HG03558 (cell line): ENCODE measurements at regions not wholly inside any gene's neighbourhood (a gene's known extent, or its start where the extent isn't known, plus 50 kb on each side); places are given as distances from the start of the nearest gene placed in this dataset.
"Not testable (repeated sequence)": the region's sequence is repeated elsewhere in the genome, so short reads cannot be mapped to it uniquely, and the experiment has no call there.

Source experiments
- ATAC-seq: cut with Tn5 transposase; IDR thresholded peaks from one replicate; pipeline ENCODE4 v1.9.1; 2021; ENCODE audit warnings: moderate number of reproducible peaks; ENCODE audit not compliant: unreplicated experiment; ENCODE audit errors: extremely low read depth

DNA sequence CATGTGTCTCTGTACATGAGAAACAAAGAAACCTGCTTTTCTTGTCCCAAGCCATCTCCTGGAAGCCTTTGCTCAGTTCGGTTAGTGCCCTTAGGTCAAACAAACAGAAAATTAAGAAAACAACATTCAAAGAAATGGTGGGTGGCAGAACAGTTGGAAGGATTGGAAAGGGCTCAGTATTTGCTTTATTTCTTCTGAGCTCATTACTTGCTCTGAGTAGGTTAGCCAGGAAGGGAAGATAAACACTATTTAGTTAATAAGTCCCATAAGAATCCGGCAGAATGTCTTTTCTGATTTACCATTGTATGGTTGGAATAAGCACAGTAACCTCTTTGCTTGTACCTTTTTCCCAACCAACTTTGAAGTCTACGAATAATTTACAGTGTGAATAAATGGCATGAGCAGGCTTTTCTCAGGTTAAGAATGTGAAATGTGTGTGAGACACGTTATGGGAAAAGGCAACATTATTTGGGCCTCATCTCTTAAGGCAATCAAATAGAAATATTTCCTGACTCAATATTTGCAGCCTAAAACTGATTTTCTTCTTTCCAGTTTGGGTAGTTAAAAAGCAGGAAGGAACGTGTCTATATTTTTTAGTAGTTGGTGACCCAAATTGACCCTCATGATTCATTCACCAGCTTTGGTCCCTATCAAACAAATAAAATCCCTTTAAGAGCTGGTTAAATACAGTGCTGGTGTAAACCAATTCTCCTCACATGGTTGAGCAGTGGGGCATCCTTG lies 158.5 kb downstream of the DKK1 start:
- ATAC-seq, result no peak

GRCh38 chr10:52474265-52474664 lies 160.2 kb downstream of the DKK1 start:
- no peak for ATAC-seq

GRCh38 chr10:52477305-52477704 lies 163.2 kb downstream of the DKK1 start:
- no peak for ATAC-seq

- ATAC-seq, result no peak
Measured at GRCh38 chr10:52479567-52479966, 165.5 kb downstream of the DKK1 start.

DNA sequence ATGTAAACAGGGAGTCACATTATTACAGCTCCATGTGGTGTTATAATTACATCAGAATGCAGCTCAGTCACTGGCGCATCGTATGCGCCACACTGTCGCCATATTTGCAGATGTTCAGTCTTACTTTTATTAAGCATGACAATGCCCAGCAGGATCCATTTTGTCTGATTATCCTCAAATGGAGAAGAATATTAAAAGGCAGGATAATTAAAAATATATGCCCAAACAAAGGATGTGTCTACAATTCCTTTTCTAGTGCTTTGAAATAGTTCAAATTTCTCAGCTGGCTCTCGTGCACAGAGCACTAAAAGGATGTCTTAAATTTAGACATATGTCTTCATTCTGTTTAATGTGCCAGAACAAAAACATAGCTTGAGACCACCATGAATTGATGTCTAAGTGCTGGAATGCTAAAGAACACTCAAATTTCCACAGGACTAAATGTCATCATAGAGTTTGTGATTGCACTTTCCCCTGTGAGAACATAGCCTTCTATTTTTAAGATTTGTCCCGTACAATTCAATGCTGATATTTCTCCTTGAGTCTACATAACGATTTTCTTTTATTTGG lies 168.0 kb downstream of the DKK1 start:
- no peak for ATAC-seq

DNA sequence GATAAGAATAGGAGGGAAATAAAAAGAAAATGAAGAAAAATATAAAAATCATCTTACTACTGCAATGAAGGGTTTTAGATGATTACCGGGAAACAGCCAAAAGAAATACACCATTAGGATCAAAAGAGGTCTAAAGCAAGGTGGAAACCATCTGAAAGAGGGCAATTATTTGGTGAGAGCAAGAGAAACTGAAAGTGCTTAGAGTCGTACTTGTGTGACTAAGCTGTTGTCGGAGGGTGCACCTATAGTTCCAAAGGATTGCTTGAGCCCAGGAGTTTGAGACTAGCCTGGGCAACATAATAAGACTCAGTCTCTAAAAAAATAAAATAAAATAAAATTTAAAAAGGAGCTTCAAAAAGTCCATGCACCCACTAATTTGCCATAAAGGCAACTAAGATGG lies 169.5 kb downstream of the DKK1 start:
- no peak for ATAC-seq

DNA sequence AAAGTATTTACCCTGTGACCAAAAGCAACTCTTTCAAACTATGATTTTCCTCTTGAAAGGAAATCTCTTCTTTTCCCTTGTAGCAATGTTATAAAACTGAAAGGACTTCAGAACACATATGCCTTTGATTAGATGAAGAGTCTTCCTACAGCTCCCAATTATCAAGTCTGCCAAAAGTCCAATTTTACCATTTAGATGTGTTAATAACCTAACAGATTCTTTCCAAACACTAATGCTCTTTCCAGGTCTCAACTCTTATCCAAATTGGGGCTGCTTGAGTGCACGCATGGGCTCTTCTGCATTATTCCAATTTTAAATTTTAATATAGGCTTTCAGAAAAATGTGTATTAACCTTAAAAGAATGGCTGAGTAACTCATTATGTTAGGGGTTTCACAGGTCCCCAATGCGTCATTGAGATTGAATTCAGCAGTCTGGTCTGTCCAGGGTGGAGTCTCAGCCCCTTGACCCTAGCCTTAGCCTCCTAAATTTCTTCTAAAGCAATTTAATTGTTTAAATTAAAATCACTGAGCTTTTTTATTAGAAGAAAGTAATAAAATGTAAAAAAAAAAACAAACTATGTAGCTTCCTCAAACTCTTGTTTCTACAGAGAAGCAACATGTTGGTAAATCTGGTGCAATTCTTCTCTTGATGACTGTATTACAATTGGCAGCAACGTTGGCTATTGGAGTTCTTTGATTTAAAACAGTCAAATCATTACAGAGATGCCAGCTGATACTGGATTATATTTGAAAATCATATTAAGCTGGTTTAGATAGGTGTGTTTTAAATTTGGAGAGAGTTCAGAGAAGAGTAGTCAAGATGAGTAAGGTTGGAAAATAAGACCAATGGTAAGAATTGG lies 170.4 kb downstream of the DKK1 start:
- no peak for ATAC-seq

- no peak for ATAC-seq
Measured at GRCh38 chr10:52485462-52485861, 171.4 kb downstream of the DKK1 start.

GRCh38 chr10:52486840-52487611 lies 172.9 kb downstream of the DKK1 start:
- ATAC-seq, result no peak

GRCh38 chr10:52488606-52489485 lies 174.8 kb downstream of the DKK1 start:
- no peak for ATAC-seq

DNA sequence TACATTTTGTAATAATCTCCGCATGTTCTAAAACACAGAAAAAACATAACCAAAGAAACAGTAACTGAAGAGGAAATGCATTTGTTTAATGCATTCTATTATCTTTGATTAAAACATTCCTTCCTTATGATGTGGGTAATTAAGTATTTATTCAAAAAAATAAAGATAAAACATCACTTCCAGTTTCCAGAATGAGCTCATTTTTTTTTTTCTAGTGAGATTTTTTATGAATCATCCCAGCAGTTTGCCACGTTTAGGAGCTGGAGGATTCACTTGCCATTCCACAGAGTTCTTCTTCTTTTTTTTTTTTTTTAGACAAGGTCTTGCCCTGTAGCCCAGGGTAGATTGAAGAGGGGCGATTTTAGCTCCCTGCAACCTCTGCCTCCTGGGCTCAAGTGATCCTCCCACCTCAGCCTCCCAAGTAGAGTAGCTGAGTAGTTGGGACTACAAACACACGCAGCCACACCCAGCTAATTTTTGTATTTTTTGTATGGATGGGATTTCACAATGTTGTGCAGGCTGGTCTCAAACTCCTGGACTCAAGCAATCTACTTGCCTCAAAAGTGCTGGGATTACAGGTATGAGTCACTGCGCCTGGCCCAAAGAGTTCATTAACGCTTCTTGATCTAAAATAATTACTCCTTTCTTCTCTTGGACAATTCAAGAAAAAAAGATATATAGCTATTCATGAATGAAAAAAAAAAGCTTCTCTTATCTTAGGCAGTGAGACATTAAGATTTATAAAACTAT lies 177.3 kb downstream of the DKK1 start:
- ATAC-seq, result no peak

- ATAC-seq, result no peak
Measured at GRCh38 chr10:52499281-52499680, 185.2 kb downstream of the DKK1 start.

GRCh38 chr10:52500476-52500875 lies 186.4 kb downstream of the DKK1 start:
- ATAC-seq, result no peak

DNA sequence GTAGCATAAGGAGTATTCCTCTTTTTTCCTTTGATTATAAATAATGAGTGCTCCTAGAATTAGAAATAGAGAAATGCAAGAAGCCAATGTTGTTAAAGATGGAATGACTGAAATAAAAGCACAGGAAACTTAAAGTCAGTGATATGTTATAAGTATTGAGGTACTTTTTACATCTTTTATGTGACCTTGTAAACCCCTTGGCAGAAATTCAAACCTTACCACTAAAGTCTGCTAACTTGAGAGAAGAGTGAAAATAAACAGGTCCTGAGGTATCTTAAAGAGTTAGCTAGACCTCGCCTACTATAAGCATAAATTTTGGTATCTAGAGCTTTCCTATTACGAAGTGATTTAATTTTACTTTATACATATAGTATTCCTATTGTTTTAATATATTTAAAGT lies 188.2 kb downstream of the DKK1 start:
- no peak for ATAC-seq

- ATAC-seq, result not testable (repeated sequence)
Measured at GRCh38 chr10:52505341-52505740, 191.3 kb downstream of the DKK1 start.

DNA sequence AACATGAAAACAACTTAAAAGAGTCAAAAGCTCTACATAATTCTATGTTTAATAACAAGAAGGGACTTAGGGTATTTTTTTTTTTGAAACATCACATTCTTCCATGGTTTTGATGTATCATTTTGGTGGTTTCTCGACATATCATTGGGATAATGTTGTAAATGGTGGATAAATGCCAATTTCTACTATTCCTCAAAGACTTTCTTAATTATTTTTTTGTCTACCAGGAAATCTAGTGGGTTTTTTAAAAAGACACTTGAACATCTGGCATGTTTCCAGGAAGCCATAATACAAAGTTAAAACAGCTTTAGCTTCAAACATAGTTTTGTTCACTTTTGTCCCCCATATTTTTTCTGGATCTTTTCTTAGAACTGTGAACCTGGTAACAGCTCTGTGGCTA lies 200.4 kb downstream of the DKK1 start:
- ATAC-seq, result no peak

- no peak for ATAC-seq
Measured at GRCh38 chr10:52517012-52517411, 202.9 kb downstream of the DKK1 start.

GRCh38 chr10:52523696-52524095 lies 209.6 kb downstream of the DKK1 start:
- ATAC-seq, result no peak

DNA sequence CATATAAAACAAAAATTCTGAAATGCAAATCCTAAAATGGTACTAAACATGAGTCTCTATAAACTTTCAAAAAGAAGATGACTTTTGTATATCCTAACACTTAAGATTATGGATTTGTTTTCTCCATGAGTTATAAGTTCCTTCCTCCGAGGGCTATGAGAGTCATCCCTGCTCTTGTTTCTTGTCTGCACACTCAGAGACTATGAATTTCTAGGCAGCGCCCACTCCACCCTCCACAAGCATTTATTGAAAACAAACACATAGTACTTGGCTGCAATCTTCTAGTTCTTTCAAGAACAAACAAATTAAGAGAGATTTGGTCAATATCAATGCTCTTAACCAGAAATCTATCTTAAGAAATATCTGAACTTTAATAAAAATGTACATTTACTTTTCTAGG lies 211.7 kb downstream of the DKK1 start:
- no peak for ATAC-seq
